DMS153 treated with DMSO at 0.1 percent for 48 hours (cell line): ENCODE measurements at regions not wholly inside any gene's neighbourhood (a gene's known extent, or its start where the extent isn't known, plus 50 kb on each side); places are given as distances from the start of the nearest gene placed in this dataset.
"Not testable (repeated sequence)": the region's sequence is repeated elsewhere in the genome, so short reads cannot be mapped to it uniquely, and the experiment has no call there.

Experiments
- DNase-seq: peaks from one replicate; lab custom pipeline; 2025; ENCODE audit not compliant: unreplicated experiment; lab: John Stamatoyannopoulos, UW

DNA sequence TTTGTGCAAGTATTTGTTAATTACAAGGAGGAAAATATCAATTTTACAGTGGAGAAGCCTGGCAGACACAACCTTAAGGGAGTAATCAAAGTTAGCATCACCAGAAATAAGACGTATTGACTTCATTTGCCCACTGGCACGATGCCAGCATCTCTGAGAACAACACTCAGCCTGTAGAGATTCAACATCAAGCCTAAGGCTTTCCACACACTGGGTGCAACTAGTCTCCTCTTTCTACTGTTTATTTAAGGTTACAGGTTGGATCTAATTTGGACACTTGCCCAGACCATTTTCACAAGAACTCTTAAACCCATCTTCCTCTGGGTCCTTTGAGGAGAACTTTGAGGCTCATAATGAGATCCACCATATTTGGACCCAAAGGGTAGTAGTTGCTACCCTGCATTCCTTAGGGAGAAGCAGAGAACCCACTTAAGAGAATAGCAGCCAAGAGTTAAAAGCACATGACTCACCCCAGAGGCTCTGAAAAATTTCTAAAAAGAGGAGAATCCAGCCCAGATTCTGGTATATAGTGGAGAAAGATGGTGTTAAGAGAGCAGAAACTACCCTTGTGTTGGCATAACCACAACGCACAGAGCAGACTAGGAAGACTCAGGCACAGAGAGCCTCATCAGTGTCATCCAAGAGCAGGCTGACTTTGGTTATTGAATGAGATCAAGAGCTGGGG is 97.3 kb downstream of the CCDC71L start:
- no peak for DNase-seq

DNA sequence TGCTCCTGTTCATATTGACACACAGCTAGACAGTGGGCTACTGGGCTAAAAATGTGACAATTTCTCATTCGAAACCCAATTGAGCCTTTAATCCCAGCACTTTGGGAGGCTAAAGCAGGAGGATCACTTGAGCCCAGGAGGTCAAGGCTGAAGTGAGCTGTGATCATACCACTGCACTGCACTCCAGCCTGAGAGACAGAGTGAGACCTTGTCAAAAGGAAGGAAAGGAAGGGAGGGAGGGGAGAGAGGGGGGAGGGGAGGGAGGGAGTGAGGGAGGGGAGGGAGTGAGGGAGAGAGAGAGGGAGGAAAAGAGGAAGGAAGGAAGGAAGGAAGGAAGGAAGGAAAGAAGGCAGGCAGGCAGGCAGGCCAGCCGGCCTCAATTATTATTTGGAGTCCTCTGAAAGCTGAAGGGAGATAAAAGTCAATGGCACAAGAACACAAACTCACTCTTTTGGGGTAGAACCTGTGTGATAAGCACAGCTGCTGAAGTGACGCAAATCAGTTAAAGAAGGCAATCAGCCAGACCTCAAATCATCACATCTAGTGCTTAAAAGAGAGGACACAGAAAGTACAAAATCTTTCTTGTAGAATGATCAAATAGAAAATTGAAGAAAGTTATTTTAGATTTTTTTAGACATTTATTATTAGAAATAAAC is 98.1 kb downstream of the CCDC71L start:
- DNase-seq: no peak

DNA sequence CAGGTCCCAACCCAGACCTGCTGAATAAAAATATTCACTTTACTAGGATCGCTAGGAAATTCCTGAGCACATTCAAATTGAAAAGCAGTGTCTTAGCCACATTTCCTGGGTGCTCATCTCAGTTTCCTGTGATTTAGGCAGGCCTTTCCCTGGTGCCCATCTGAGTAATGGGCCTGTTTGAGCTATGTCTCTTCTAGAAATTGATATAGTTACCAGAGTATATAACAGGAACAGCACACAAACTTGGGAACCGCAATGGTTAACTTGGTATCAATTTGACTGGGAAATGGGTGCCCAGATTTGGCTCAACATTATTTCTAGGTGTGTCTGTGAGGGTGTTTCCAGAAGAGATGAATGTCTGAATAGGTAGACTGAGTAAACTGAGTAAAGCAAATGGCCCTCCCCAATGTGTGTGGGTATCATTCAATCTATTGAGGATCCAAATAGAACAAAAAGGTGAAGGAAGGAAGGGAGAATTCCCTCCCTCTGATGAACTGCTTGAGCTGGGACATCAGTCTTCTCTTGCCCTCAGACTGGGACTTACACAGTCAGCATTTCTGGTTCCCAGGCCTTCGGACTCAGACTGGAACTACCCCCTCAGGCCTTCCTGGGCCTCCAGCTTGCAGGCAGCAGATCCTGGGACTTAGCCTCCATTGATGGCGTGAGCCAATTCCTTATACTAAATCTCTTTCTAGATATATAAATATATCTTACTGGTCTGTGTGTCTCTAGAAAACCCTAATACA is 99.1 kb downstream of the CCDC71L start:
- DNase-seq: no peak

DNA sequence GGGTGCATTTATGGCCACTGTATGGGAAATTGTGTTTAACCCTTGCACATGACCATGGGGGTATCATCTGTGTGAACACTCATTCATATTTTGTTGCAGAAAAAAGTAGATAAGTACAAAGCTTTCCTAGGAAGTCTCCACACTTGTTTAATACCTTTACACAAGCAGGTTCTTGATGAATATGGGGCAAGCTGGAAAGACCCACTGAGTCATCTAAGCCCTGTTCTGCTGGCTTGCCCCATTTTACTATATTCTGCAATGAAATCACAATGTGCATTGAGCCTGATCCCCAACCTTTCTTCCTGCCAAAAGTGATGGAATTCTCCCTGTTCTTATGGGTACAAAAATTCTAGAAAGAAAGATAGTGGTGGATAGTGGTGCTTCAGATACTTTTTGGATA is 99.8 kb downstream of the CCDC71L start:
- DNase-seq: no peak

DNA sequence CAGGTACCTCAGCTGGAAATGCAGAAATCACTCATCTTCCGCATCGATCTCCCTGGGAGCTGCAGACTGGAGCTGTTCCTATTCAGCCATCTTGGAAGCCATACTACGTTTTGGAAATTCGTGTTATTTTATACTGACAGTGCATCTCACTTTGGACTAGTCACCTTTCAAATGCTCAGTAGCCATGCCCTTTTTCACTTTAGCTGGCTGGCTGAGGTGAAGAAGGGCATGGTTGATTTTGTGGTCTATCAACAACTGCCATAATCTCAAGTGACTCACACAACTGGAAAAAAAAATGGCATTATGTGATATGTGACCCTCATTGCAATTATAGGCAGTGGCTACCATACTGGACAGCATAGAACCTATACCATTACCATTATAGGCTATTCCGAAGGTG is 100.5 kb downstream of the CCDC71L start:
- no peak for DNase-seq

DNA sequence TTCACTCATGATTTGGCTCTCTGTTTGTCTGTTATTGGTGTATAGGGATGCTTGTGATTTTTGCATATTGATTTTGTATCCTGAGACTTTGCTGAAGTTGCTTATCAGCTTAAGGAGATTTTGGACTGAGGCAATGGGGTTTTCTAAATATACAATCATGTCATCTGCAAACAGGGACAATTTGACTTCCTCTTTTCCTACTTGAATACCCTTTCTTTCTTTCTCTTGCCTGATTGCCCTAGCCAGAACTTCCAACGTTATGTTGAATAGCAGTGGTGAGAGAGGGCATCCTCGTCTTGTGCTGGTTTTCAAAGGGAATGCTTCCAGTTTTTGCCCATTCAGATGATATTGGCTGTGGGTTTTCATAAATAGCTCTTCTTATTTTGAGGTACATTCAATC is 104.7 kb downstream of the CCDC71L start:
- not testable (repeated sequence) for DNase-seq

DNA sequence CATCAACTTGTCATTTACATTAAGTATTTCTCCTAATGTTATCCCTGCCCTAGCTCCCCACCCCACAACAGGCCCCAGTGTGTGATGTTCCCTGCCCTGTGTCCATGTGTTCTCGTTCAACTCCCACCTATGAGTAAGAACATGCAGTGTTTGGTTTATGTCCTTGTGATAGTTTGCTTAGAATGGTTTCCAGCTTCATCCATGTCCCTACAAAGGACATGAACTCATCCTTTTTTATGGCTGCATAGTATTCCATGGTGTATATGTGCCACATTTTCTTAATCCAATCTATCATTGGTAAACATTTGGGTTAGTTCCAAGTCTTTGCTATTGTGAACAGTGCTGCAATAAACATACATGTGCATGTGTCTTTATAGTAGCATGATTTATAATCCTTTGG is 106.3 kb downstream of the CCDC71L start:
- not testable (repeated sequence) for DNase-seq

DNA sequence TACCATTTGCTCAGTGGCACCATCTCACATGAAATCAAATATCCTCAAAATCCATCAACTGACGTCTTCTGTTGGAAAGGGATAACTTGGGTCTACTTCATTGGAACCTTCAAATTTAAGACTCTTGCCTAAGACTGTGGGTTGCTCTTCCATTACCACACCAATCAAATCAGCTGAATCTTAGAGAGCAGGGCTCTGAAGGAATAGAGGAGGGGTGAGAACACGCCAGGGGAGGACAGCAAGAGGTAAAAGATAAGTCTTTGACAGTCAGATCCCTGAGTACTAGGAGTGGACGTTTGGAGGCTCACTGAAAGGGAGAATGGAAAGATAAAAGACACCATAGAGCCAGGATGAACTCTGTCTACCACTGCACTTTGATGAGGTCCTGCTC is 107.5 kb downstream of the CCDC71L start:
- no peak for DNase-seq

DNA sequence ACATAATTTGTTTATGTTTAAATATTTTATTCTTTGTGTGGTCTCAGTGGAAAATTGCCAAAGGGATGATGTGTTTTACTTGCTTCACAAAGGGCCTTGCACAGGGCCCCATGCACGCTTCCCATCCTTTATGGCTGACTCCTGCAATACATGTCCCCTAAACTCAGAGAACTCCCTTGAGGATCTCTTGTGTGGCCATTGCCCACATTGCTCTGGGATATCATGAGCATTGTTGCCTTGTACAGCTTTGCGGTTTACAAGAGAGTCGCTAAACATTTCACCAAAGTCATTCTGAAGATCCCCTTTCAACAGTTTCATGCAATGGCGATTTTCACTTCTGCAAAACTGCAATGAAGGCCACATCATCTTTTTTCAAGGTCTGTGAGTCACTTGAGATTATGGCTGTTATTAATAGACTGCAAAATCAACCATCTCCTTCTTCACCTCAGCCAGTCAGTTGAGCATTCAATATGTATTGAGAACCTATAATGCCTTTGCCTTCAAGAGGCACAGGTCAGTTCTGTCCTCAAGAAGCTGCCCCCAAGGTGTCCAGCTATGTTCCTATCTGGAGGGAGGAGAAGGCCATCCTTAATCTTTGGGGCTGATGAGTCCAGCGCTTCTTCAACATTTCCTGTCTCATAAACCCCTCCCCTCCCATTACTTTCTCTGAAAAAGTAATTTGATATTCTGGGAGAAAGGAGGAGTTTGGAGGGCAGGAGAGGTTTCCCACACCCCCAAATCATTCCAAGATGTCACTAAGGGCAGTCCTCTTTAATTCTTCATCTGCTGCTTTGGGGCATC is 108.1 kb downstream of the CCDC71L start:
- no peak for DNase-seq

DNA sequence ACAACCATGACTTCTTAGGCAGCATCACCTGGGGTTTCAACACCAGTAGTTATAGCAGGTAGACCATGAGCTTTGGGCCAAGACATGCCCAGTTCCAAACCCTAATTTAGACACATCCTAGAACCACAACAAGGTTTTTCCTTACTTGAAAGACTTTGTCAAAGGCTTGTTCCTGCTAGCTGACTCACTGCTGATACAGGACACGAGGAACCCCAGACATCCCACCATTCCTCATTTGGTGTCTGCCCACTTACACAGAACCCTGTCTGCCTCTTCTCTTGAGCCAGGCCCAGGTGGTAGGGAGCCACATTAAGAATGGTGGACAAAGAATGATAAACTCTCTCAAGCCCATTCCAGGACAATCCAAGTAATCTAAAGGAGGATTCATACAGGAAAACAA is 109.0 kb downstream of the CCDC71L start:
- no peak for DNase-seq

DNA sequence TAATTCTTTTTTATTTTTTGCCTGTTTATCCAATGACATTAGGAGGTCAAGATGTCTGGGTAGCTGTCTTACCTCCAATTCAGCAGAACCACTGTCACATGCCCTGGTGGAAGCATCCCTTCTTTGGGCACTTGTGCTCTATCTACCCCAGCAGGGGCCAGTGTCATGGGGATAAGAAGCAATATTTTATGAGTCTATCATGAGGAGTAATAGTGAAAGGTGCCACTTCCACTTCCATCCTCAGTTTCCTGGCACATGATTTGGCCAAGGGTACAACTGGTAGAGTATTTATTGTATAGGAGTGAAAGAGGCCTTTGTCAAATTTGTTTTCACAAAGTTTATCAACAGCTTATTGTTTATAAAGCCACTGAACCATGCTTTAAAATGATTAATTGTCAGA is 112.5 kb downstream of the CCDC71L start:
- no peak for DNase-seq

DNA sequence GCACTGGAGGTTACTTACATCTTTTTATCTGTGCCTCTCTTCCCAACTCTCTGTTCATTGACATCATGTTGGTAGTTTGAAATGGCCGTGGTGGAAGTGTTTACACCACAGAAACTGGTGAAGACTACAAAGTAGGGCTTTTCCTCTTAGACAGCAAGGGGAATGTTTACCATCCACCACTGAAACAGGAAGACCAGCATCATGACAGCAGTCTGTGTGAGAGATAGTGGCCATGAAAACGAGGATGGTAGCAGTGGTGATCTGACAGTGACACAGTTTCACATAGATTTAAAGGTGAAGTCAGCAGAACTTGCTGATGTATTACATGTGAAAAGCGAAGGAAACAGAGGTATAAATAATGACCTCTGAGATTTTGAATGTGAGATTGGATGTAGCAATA is 115.7 kb downstream of the CCDC71L start:
- no peak for DNase-seq

DNA sequence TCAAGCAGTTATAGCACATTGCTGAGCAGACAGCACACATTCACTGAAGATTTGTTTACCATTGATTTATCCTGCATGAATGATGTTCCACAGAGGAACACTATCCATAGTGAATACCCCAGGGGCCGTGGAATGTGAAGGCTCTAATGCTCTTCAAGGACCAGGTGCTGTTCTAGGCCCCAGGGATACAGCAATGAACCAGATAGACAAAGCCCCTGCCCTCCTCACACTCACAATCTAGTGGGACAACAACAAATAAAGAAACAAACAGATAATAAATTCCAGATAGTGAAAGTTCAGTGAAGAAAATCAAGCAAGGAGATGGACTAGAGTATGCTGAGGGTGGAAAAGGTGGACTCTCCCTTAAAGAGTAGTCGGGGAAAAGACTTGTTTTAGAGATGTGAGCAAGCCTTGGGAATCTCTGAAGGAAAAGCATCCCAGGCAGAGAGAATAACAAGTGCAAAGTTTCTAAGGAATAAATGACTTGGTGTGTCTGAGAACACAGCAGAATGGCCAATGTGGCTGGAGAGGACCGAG is 117.7 kb downstream of the CCDC71L start:
- DNase-seq: no peak

DNA sequence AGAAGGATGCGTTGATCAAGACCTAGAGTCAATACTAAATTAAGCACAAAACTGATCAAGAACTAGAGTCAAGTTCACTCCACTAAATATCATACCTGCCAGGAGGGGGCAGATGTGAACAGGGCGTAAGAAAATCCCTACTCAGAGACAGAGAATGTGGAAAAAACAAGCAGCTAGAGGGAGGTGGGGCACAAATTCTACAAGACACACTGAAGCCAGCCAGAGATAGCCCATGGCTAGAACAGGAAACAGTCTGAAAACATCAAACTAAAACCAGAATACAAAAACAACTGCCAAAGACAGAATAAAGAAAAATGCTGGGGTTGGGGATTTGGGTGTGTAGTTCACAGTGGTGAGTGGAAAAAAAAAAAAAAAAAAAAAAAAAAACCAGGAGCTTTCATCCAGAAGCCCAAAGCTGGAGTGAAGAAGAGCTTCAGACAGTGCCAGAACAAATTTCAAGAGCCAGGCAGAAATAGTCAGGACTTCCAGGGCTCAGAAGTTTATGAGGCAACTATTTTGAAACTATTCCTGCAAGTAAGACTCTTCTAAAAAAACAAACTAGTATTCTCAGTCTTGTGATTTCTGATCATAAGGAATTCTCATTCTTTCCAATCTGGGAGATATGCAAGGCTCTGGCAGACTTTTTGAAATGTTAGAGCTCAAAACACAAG is 118.3 kb downstream of the CCDC71L start:
- DNase-seq: peak; percentile 85

DNA sequence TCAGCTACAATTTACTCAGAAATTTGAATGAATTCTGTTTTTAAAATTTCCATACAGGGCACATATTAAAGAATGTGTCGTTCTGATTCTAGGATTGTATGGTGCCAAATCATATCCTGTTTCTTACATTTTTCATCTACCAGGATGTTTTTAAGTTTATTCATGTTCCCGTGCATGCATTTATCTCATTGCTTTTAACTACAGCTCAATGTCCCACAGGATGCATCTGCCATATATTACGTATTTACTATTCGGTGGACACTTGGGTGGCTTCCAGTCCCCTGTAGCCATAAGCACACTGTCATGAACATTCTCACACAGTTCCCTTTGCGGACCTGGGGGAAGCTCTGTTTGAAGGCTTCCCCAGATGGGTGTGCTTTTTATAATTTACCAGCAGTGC is 122.3 kb downstream of the CCDC71L start:
- DNase-seq: no peak

DNA sequence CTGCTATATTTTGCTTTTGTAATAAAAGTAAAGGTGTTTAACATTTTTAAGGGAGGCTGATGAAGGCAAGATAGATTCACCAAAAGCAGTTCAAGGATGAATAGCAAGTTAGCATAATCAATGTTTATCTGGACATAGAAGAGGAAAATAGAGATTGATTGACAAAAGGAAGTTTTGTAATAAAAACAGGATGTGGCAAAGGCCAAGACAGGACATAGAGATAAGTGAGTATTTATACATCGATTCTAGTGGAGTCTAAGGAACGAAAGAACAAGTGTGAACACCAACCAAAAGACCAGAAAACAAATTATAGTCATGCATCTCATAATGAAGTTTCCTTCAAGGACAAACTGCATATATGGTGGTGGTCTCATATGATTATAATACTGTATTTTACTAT is 123.8 kb downstream of the CCDC71L start:
- DNase-seq: no peak

DNA sequence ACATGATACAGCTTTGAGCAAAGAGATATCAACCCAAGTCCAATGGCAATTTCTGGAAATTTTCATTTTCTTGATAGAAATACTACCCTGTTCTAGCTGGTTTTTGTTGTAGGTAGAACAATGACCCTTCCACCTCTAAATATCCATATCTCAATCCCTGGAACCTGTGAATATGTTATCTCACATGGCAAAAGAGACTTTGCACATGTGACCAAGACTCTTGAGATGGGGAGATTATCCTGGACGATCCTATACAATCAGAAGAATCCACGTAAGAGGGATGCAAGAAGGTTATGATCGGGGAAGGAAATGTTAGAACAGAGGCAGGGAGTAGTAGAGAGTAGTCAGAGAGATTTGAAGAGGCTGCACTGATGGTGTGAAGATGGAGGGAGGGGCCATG is 124.9 kb downstream of the CCDC71L start:
- DNase-seq: no peak

DNA sequence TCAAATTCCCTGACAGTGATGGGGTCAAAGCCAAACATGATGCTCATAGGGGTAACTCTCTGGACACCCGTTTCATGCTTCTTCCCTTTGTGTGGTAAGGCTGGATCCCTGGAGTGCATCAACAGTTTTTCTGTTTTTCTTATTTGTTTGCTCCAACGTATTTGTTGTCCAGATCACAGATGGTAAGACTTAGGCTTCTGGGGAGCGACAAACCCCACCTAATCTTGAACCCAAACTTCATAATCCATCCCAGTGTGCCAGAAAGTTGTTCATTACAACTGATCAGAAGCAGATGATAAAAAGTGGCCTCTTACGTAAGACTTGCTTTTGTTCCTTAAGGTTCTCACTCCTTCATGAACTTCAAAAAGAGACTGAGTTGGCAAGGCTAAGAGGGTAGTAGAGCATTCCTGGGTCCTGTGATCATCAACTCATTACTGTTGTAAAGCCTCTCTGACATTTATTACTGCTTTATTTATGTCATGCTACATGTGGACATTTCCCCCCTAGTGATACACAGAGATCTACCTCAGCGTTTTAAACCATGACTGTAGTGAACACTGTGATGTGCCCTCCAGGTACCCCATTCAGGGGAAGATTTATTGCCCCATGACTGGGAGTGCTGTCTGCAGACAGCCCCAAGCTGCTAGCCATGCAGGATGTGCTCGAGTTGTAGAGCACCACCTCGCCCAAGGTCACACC is 125.6 kb downstream of the CCDC71L start:
- no peak for DNase-seq

DNA sequence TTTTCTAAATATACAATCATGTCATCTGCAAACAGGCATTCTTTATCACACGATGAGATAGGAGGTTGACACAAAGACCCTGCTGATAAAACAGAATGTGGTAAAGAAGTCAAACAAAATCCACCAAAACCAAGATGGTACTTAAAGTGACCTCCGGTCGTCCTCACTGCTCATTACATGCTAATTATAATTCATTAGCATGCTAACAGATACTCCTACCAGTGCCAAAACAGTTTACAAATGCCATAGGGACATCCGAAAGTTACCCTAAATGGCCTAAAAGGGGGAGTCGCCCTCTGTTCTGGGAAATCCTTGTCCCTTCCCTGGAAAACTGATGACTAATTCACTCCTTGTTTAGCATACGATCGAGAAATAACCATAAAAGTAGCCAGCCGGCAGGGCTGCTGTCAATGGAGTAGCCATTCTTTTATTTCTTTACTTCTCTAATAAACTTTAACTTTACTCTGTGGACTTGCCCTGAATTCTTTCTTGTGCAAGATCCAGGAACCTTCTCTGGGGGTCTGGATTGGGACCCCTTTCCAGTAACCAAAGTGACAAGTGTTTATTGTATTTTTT is 126.6 kb downstream of the CCDC71L start:
- DNase-seq: no peak

DNA sequence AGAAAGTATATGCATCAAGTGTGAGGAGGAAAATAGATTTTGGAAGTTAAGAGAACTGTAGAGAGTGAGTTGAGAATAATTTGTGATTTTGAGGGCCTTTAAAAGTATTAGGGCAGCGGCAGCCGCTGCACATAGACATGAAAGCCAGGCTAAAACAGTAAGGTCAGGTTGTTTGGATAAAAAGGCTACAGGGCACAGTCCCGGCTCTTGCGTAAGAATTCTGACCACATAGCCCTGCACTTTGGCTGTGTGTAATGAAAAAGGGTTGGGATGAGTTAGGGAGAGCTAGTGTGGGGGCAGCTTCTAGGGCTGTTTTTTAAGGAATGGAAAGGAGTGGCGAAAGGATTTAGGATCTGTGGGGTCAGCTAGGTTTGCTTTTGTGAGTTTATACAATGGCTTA is 130.8 kb downstream of the CCDC71L start:
- not testable (repeated sequence) for DNase-seq
